ENCODE measurements at regions not wholly inside any gene's neighbourhood (a gene's known extent, or its start where the extent isn't known, plus 50 kb on each side); places are given as distances from the start of the nearest gene placed in this dataset.

DNA sequence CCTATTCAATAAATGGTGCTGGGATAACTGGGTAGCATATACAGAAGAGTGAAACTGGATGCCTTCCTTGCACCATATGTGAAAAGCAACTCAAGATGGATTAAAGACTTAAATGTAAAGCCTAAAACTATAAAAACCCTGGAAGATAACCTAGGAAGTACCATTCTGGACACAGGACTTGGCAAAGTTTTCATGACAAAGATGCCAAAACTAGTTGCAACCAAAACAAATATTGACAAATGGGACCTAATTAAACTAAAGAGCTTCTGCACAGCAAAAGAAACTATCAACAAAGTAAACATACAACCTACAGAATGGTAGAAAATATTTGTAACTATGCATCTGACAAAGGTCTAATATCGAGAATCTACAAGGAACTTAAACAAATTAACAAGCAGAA lies 129.1 kb upstream of the CTBP2 start:
- TF ChIP-seq, protein P1, sequence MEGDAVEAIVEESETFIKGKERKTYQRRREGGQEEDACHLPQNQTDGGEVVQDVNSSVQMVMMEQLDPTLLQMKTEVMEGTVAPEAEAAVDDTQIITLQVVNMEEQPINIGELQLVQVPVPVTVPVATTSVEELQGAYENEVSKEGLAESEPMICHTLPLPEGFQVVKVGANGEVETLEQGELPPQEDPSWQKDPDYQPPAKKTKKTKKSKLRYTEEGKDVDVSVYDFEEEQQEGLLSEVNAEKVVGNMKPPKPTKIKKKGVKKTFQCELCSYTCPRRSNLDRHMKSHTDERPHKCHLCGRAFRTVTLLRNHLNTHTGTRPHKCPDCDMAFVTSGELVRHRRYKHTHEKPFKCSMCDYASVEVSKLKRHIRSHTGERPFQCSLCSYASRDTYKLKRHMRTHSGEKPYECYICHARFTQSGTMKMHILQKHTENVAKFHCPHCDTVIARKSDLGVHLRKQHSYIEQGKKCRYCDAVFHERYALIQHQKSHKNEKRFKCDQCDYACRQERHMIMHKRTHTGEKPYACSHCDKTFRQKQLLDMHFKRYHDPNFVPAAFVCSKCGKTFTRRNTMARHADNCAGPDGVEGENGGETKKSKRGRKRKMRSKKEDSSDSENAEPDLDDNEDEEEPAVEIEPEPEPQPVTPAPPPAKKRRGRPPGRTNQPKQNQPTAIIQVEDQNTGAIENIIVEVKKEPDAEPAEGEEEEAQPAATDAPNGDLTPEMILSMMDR (IDR thresholded peaks at IDR 0.05; ENCODE audit: control insufficient read depth, extremely low read depth, insufficient read depth): no peak
- no peak overlapping the region for H3K4me3 ChIP-seq (ENCODE audit: low read depth, low read length)
- peak; percentile 93 for DNase-seq (ENCODE audit: low read depth)

DNA sequence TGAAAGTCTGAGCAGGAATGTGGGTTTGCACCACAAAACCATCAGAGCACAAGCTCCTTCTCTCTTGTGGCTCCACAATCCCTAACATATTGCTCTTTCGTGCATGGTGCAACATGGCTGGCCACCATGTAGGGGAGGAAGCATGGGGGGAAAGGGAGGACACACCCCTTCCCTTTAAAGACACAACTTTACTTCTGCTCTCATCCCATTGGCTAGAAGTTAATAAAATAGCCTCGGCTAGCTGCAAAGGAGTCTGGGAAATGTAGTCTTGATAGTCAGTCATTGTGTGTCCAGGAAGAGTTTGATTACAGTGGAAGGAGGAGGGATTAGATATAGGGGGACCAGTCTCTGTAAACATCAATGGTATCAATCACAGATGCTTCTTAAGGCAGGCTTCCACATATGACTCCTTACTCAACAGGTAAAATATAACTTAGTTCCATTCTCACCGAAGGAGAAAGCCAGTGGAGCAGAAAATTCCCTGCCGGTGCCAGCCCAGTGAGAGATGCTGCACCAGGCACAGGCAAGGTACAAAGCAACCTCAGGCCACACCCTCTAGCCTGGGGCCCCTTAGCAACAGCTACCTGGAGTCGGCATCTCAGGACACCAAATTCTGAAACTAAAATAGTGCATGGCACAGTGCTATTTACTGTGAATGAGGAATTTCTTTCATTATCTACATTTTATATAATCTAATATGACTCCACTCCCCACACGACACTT lies 124.7 kb upstream of the CTBP2 start:
- no peak overlapping the region for H3K4me3 ChIP-seq (ENCODE audit: low read depth, low read length)
- no peak for DNase-seq (ENCODE audit: low read depth)
- TF ChIP-seq, protein P1 (IDR thresholded peaks at IDR 0.05; ENCODE audit: control insufficient read depth, extremely low read depth, insufficient read depth): no peak

DNA sequence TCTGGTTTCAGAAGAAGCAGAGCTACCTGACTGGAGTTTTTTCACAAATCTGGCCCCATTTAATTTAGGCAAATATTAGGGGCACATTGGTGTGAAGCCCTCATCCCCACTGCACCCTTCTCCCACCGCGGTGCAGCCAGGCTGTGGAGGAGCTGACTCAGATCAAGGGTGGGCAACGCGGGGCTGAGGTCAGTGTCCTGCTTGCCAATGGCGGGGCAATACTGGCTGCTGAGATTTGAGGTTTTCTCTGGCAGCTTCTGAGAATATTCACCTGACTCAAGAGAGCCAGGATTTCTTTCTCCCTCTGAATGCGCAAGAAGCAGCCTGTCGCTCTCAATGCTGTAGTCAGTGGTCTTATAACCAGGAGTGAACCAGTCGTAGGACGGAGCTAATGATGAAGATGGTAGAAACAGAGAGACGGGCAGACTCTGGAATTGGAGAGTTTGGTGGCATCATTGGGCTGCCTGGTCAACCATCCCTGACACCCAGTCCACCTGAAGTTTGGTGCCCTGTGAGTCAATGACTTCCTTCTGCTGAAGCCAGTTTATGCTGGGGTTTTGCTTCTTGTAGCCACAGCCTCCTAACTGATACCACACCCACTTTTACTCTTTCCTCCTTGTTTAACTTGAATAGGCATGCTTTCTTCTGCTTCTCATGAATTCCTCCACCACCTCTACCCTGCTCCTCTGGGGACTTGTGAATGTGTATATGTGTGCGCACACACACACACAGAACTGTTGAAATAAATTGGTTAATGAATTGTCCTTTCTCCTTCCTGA lies 123.7 kb upstream of the CTBP2 start:
- TF ChIP-seq, protein P1 (IDR thresholded peaks at IDR 0.05; ENCODE audit: control insufficient read depth, extremely low read depth, insufficient read depth): no peak
- no peak for DNase-seq (ENCODE audit: low read depth)
- H3K4me3 ChIP-seq (ENCODE audit: low read depth, low read length): no peak overlapping the region

DNA sequence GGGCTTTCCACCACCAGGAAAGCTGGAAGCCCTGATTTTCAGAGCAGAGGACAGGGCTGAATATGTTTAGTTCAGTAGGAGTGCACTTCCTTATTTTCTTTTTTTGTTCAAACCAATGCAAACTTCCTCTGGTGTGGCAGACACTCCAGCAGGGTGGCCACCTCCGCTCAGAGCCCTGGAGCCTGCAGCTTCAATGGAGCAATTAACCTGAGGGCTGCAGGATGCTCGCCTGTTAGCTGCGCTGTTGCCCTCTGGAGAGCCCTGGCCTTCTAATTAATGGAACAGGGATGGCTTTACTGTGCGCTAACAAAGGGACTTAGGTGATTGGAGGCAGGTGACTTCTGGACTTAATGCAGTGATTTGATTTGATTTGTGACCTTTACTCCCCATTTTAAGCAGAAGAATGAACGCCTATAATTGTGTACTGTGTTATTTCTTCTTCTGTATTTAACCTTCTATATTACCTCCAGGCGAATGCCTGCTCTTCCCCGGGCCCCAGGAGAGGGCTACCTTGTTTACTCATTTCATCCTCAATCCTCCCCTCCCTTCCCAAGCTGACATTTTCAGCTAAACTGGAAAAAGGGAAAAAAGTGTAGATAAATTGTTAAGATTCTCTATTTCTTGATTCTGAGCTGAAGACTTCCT lies 123.0 kb upstream of the CTBP2 start:
- DNase-seq (ENCODE audit: low read depth): no peak
- TF ChIP-seq, protein P1 (IDR thresholded peaks at IDR 0.05; ENCODE audit: control insufficient read depth, extremely low read depth, insufficient read depth): no peak
- H3K4me3 ChIP-seq (ENCODE audit: low read depth, low read length): no peak overlapping the region

DNA sequence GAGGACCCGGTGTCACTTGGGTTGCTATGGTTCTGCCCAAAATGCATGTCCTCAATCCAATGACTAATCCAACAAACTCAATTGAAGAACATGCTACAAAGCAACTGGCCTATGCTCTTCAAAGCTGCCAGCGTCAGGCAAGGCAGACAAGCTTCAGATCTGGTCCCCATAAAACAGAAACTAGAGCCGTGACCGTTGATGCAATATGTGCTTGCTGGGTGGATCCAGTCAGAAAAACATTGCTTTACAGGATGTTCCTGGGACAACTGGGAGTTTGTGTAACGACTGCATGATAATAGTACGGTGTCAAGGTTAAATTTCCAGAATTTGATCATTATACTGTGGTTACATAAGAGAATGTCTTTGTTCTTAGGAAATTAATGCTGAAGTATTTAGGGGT lies 120.7 kb upstream of the CTBP2 start:
- no peak for DNase-seq (ENCODE audit: low read depth)
- no peak overlapping the region for H3K4me3 ChIP-seq (ENCODE audit: low read depth, low read length)
- TF ChIP-seq, protein P1 (IDR thresholded peaks at IDR 0.05; ENCODE audit: control insufficient read depth, extremely low read depth, insufficient read depth): no peak

DNA sequence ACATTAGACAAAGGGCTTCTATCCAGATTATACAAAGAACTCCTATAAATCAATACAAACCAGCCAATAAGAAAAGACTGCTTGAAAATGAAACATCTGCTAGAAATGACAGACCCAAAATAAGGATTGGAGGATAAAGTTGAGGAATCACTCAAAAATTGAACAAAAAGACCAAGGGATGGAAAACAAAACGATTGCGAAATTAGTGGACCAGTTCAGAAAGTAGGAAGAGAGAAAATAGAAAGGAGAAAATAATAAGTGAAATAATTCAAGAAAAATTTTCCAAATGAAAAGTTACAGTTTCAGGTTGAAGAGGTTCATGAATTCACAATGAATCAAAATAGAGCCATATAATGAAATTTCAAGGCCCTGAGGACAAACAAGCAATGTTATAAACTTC lies 115.8 kb upstream of the CTBP2 start:
- no peak for DNase-seq (ENCODE audit: low read depth)
- TF ChIP-seq, protein P1 (IDR thresholded peaks at IDR 0.05; ENCODE audit: control insufficient read depth, extremely low read depth, insufficient read depth): no peak
- no peak overlapping the region for H3K4me3 ChIP-seq (ENCODE audit: low read depth, low read length)
